ENCODE measurements at regions not wholly inside any gene's neighbourhood (a gene's known extent, or its start where the extent isn't known, plus 50 kb on each side); places are given as distances from the start of the nearest gene placed in this dataset.

GRCh38 chr2:212640428-212640827 is 101.8 kb upstream of the ERBB4 start:
- Histone ChIP-seq H3K9me3 (no peaks in the 10 kb centered on the region), H3K4me1 (no peaks in the 10 kb centered on the region), H3K27me3 (replicated peaks; ENCODE audit: control insufficient read depth, insufficient read depth, low read length) (no peaks in the 10 kb centered on the region), H3K36me3 (ENCODE audit: control insufficient read depth, insufficient read depth, low read length) (no peaks in the 10 kb centered on the region), H3K4me3 (ENCODE audit: low read depth, low read length) (no peak overlapping the region)
- H3K27me3 Mint-ChIP-seq (ENCODE audit: insufficient read depth, unreplicated experiment), result peaks cover 6% of the 10 kb centered on the region
- BruUV-seq (replicated peaks), result no TSS peak
- intact Hi-C loops (cut with micrococcal nuclease; ENCODE audit: unreplicated experiment), result no loop called here
- H3K27ac Mint-ChIP-seq (ENCODE audit: unreplicated experiment), result no peak overlapping the region
- no peak overlapping the region for H3K4me3 Mint-ChIP-seq (ENCODE audit: unreplicated experiment)
- no peaks in the 10 kb centered on the region for H3K36me3 Mint-ChIP-seq (ENCODE audit: insufficient read depth, unreplicated experiment)
- ChIA-PET POLR2A (no interaction called here), CTCF (no interaction called here)
- no peaks in the 10 kb centered on the region for H3K9me3 Mint-ChIP-seq (ENCODE audit: unreplicated experiment)
- no peak for TF ChIP-seq CTCF (IDR thresholded peaks at IDR 0.05; ENCODE audit: insufficient read depth in 1 of 2, low read depth in 1 of 2, low read length in 1 of 2, severe bottlenecking in 1 of 2, unreplicated experiment in 1 of 2)
- no peaks in the 10 kb centered on the region for H3K4me1 Mint-ChIP-seq (ENCODE audit: low read depth, unreplicated experiment)
- DNase-seq, result no peak

GRCh38 chr2:212638694-212639093 is 100.1 kb upstream of the ERBB4 start:
- Histone ChIP-seq H3K36me3 (ENCODE audit: control insufficient read depth, insufficient read depth, low read length) (no peaks in the 10 kb centered on the region), H3K4me3 (ENCODE audit: low read depth, low read length) (no peak overlapping the region), H3K27me3 (replicated peaks; ENCODE audit: control insufficient read depth, insufficient read depth, low read length) (no peaks in the 10 kb centered on the region), H3K9me3 (no peaks in the 10 kb centered on the region), H3K4me1 (no peaks in the 10 kb centered on the region)
- intact Hi-C loops (cut with micrococcal nuclease; ENCODE audit: unreplicated experiment), result no loop called here
- H3K4me3 Mint-ChIP-seq (ENCODE audit: unreplicated experiment), result no peak overlapping the region
- CTCF ChIA-PET, result no interaction called here
- no peak overlapping the region for H3K27ac Mint-ChIP-seq (ENCODE audit: unreplicated experiment)
- peaks cover 3% of the 10 kb centered on the region for H3K27me3 Mint-ChIP-seq (ENCODE audit: insufficient read depth, unreplicated experiment)
- no peak for DNase-seq
- POLR2A ChIA-PET, result no interaction called here
- H3K9me3 Mint-ChIP-seq (ENCODE audit: unreplicated experiment), result no peaks in the 10 kb centered on the region
- BruUV-seq (replicated peaks), result no TSS peak
- no peaks in the 10 kb centered on the region for H3K4me1 Mint-ChIP-seq (ENCODE audit: low read depth, unreplicated experiment)
- no peaks in the 10 kb centered on the region for H3K36me3 Mint-ChIP-seq (ENCODE audit: insufficient read depth, unreplicated experiment)
- TF ChIP-seq CTCF (IDR thresholded peaks at IDR 0.05; ENCODE audit: insufficient read depth in 1 of 2, low read depth in 1 of 2, low read length in 1 of 2, severe bottlenecking in 1 of 2, unreplicated experiment in 1 of 2), result no peak

- CTCF ChIA-PET, result no interaction called here
- no peaks in the 10 kb centered on the region for H3K27me3 Mint-ChIP-seq (ENCODE audit: insufficient read depth, unreplicated experiment)
These were observed 90.0 kb upstream of the ERBB4 start for GRCh38 chr2:212628586-212628985.

More at GRCh38 chr2:212628586-212628985, 90.0 kb upstream of the ERBB4 start:
- no peaks in the 10 kb centered on the region for H3K9me3 ChIP-seq
- Mint-ChIP-seq H3K36me3 (ENCODE audit: insufficient read depth, unreplicated experiment) (no peaks in the 10 kb centered on the region), H3K4me1 (ENCODE audit: low read depth, unreplicated experiment) (no peaks in the 10 kb centered on the region), H3K27ac (ENCODE audit: unreplicated experiment) (no peak overlapping the region), H3K9me3 (ENCODE audit: unreplicated experiment) (no peaks in the 10 kb centered on the region), H3K4me3 (ENCODE audit: unreplicated experiment) (no peak overlapping the region)
- POLR2A ChIA-PET, result no interaction called here
- no peaks in the 10 kb centered on the region for H3K36me3 ChIP-seq (ENCODE audit: control insufficient read depth, insufficient read depth, low read length)
- no TSS peak for BruUV-seq (replicated peaks)
- no peaks in the 10 kb centered on the region for H3K27me3 ChIP-seq (replicated peaks; ENCODE audit: control insufficient read depth, insufficient read depth, low read length)
- TF ChIP-seq CTCF (IDR thresholded peaks at IDR 0.05; ENCODE audit: insufficient read depth in 1 of 2, low read depth in 1 of 2, low read length in 1 of 2, severe bottlenecking in 1 of 2, unreplicated experiment in 1 of 2), result no peak
- DNase-seq, result no peak
- H3K4me3 ChIP-seq (ENCODE audit: low read depth, low read length), result no peak overlapping the region
- no peaks in the 10 kb centered on the region for H3K4me1 ChIP-seq
- intact Hi-C loops (cut with micrococcal nuclease; ENCODE audit: unreplicated experiment), result no loop called here

All from Caco-2 (cell line).